Chondrocyte (in vitro differentiated cells): ENCODE measurements at regions not wholly inside any gene's neighbourhood (a gene's known extent, or its start where the extent isn't known, plus 50 kb on each side); places are given as distances from the start of the nearest gene placed in this dataset.
"Not testable (repeated sequence)": the region's sequence is repeated elsewhere in the genome, so short reads cannot be mapped to it uniquely, and the experiment has no call there.

ENCODE experiments used
- DNase-seq: peaks from one replicate; pipeline ENCODE4 v3.0.0; 2021; ENCODE audit warnings: mixed read lengths, low spot score
- H3K27ac Mint-ChIP-seq: one replicate; pipeline ENCODE4 v1.8.0; 2021; ENCODE audit warnings: mild to moderate bottlenecking, moderate library complexity, mixed read lengths; ENCODE audit not compliant: unreplicated experiment
- H3K27me3 Mint-ChIP-seq: 2 replicates; pipeline ENCODE4 v1.8.0; 2021; ENCODE audit warnings: low read depth, mixed read lengths
- H3K36me3 Mint-ChIP-seq: 2 replicates; pipeline ENCODE4 v1.8.0; 2021; ENCODE audit warnings: low read depth, mixed read lengths
- H3K4me1 Mint-ChIP-seq: 2 replicates; pipeline ENCODE4 v1.8.0; 2021; ENCODE audit warnings: low read depth, mild to moderate bottlenecking, mixed read lengths
- H3K4me3 Mint-ChIP-seq: one replicate; pipeline ENCODE4 v1.8.0; 2021; ENCODE audit warnings: mild to moderate bottlenecking, moderate library complexity, mixed read lengths; ENCODE audit not compliant: unreplicated experiment
- H3K9me3 Mint-ChIP-seq: 2 replicates; pipeline ENCODE4 v1.8.0; 2021; ENCODE audit warnings: low read depth, mixed read lengths
- TF ChIP-seq, protein P1 (sequence below): fragments of 200-600 bp; sonication (generic); IDR thresholded peaks from 2 replicates; pipeline ENCODE4 v1.5.0; 2021; ENCODE audit warnings: antibody characterized with exemption, mild to moderate bottlenecking, moderate library complexity

DNA sequence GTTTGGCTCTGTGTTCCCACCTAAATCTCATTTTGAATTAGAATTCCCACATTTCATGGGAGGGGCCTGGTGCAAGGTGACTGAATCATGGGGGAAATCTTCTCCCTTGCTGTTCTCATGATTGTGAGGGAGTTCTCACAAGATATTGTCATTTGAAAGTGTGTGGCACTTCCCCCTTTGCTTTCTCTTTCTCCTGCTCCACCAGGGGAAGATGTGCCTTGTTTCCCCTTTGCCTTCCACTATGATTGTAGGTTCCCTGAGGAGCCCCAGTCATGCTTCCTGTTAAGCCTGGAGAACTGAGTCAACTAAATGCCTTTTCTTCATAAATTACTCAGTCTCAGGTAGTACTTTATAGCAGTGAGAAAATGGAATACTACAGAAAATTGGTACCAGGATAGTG is 157.2 kb upstream of the TPRG1 start:
- no peaks in the 10 kb centered on the region for H3K27me3 Mint-ChIP-seq
- H3K36me3 Mint-ChIP-seq: peaks cover 23% of the 10 kb centered on the region
- no peak for DNase-seq
- H3K9me3 Mint-ChIP-seq: peaks cover 39% of the 10 kb centered on the region
- H3K27ac Mint-ChIP-seq: no peak overlapping the region
- H3K4me1 Mint-ChIP-seq: no peaks in the 10 kb centered on the region
- TF ChIP-seq, protein P1, sequence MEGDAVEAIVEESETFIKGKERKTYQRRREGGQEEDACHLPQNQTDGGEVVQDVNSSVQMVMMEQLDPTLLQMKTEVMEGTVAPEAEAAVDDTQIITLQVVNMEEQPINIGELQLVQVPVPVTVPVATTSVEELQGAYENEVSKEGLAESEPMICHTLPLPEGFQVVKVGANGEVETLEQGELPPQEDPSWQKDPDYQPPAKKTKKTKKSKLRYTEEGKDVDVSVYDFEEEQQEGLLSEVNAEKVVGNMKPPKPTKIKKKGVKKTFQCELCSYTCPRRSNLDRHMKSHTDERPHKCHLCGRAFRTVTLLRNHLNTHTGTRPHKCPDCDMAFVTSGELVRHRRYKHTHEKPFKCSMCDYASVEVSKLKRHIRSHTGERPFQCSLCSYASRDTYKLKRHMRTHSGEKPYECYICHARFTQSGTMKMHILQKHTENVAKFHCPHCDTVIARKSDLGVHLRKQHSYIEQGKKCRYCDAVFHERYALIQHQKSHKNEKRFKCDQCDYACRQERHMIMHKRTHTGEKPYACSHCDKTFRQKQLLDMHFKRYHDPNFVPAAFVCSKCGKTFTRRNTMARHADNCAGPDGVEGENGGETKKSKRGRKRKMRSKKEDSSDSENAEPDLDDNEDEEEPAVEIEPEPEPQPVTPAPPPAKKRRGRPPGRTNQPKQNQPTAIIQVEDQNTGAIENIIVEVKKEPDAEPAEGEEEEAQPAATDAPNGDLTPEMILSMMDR: no peak
- no peak overlapping the region for H3K4me3 Mint-ChIP-seq

DNA sequence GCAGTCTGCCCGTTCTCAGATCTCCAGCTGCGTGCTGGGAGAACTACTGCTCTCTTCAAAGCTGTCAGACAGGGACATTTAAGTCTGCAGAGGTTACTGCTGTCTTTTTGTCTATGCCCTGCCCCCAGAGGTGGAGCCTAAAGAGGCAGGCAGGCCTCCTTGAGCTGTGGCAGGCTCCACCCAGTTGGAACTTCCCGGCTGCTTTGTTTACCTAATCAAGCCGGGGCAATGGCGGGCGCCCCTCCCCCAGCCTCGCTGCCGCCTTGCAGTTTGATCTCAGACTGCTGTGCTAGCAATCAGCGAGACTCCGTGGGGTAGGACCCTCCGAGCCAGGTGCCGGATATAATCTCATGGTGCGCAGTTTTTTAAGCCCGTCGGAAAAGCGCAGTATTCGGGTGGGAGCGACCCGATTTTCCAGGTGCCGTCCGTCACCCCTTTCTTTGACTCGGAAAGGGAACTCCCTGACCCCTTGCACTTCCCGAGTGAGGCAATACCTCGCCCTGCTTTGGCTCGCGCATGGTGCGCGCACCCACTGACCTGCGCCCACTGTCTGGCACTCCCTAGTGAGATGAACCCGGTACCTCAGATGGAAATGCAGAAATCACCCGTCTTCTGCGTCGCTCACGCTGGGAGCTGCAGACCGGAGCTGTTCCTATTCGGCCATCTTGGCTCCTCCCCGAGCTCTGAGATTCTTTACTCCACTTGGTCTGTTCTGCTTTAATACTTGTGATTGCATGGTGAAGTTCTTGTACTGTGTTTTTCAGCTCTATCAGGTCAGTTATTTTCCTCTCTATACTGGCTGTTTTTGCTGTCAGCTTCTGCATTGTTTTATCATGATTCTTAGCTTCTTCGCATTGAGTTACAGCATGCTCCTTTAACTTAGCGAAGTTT is 148.9 kb upstream of the TPRG1 start:
- H3K4me3 Mint-ChIP-seq: peak overlapping the region; percentile 66
- not testable (repeated sequence) for H3K27ac Mint-ChIP-seq

DNA sequence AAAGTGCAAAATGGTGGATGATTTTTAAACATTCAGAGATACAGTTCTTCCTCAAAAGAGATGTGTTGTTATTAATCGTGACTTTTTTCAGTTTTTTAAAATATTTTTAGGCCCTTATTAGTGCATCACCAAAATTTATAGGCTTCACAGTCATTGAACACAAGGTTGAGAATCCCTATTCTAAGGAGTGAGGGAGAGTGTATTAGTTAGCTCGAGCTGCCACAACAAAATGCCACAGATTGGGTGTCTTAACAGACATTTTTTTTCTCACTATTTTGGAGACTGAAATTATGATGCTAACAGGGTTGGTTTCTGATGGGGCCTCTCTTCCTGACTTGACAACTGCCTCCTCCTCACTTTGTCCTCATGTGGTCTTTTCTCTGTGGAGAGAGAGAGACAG is 145.9 kb upstream of the TPRG1 start:
- no peak for DNase-seq
- H3K9me3 Mint-ChIP-seq: peaks cover 7% of the 10 kb centered on the region
- H3K36me3 Mint-ChIP-seq: peaks cover 3% of the 10 kb centered on the region
- no peak overlapping the region for H3K4me3 Mint-ChIP-seq
- H3K4me1 Mint-ChIP-seq: no peaks in the 10 kb centered on the region
- H3K27ac Mint-ChIP-seq: no peak overlapping the region
- TF ChIP-seq, protein P1: no peak
- no peaks in the 10 kb centered on the region for H3K27me3 Mint-ChIP-seq

More for the DNA sequence above, 148.9 kb upstream of the TPRG1 start:
- not testable (repeated sequence) for H3K36me3 Mint-ChIP-seq, H3K4me1 Mint-ChIP-seq, H3K27me3 Mint-ChIP-seq, H3K9me3 Mint-ChIP-seq, DNase-seq

DNA sequence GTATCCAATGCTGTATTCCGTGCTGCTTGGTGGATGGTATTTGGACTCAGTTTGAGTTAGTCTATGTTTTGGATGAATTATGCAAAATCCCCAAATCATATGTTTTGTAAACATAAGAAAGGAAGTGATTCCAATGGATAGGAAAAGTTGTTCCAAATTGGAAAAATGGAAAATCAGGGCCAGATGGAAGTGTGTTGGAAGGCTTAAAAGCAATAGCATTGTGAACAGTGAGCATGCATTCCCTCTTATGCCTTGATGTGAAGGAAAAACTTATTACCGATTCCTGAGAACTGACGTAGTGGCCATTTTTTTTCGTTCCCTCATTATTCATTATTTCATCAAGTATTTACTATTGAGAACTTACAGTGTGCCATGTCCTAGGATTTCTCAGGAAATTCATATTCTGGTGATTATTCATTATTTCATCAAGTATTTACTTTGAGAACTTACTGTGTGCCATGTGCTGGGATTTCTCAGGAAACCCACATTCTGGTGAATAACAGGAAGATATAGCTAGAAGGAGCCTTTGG is 144.1 kb upstream of the TPRG1 start:
- Mint-ChIP-seq H3K4me1 (no peaks in the 10 kb centered on the region), H3K27ac (no peak overlapping the region), H3K9me3 (peaks cover 7% of the 10 kb centered on the region), H3K36me3 (peaks cover 3% of the 10 kb centered on the region), H3K27me3 (no peaks in the 10 kb centered on the region), H3K4me3 (no peak overlapping the region)
- TF ChIP-seq, protein P1: no peak
- no peak for DNase-seq

DNA sequence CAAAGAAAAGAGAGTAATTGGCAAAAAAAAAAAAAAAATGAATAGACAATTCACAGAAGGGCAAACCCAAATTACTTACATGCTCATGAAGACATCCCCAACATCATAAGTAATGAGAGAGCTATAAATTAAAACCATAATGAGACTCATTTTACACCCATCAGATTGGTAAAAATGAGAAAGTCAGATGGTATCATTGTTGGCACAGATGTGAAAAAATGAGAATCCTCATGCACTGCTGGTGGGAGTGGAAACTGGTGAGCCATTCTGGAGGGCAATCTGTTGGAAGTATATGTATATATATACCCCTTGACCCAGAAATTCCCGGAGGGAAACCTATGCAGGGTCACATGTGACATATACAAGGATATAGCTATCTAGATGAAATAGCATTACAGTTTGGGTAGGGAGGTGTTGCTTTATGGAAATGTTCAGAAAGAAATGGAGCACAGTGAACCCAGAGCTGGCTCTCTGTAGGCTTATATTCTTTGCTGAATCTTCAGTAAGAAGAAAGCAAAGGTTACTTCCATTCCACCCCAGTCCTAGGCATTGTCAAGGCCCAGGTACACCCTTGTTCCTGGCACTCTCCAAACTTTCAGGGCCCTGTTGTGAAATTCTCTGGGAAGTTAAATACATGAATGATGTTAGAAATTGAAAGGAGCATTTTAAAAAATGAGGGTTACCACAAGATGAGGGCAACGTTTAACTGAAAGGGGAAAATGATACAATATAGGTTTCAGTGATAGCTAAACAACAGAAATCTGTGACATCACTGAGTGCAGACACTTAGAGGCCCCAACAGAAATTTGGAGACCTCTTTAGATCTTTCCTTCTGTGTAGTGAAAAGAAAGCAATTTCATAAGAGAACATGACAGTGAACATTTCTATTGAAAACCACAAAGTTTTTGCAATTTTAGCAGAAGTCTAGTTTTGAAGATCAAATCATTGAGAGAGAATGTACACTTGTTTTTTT is 132.7 kb upstream of the TPRG1 start:
- no peak for DNase-seq
- Mint-ChIP-seq H3K4me3 (no peak overlapping the region), H3K36me3 (no peaks in the 10 kb centered on the region), H3K4me1 (no peaks in the 10 kb centered on the region), H3K27ac (no peak overlapping the region), H3K27me3 (no peaks in the 10 kb centered on the region), H3K9me3 (peaks cover 18% of the 10 kb centered on the region)
- TF ChIP-seq, protein P1: no peak
